Effector CD8-positive, alpha-beta T cell (primary cell): ENCODE measurements at regions not wholly inside any gene's neighbourhood (a gene's known extent, or its start where the extent isn't known, plus 50 kb on each side); places are given as distances from the start of the nearest gene placed in this dataset.

ENCODE experiments used
- DNase-seq: peaks from one replicate; lab custom pipeline; 2025; lab: John Stamatoyannopoulos, UW

GRCh38 chr22:45096256-45096907 is 67.3 kb upstream of the NUP50 start:
- DNase-seq, result peak; percentile 6

- DNase-seq, result no peak
These were observed 66.7 kb upstream of the NUP50 start for GRCh38 chr22:45097061-45097460.

DNA sequence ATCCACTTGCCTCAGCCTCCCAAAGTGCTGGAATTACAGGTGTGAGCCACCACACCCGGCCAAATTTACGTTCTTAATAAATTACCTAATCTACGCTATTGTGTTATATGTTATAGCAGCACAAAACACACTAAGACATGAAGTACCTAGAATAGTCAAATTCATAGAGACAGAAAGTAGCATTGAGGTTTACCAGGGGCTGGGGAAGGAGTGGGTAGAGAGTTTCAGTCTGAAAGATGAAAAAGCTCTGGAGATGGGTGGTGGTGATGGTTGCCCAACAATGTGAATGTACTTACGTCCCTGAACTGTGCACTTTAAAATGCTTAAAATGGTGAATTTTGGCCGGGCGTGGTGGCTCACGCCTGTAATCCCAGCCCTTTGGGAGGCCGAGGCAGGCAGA is 65.7 kb upstream of the NUP50 start:
- no peak for DNase-seq

DNA sequence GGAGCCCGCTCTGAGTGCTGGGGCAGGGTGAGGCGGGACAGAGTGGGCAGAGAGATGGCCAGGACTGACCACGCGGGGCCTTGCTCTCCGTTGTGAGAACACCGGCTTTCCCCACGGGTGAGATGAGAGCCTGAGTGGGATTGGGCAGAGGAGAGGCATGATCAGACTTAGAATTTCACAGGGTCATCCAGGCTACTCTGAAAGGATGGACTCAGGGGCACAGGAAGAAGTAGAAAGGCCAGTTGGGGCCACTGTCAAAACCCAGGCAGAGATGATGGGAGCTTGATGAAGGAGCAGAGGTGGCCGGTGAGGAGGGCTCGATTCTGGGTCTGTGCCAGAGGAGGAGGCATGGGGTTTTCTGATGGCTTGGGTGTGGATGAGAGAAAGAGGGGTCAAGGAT is 63.8 kb upstream of the NUP50 start:
- no peak for DNase-seq

DNA sequence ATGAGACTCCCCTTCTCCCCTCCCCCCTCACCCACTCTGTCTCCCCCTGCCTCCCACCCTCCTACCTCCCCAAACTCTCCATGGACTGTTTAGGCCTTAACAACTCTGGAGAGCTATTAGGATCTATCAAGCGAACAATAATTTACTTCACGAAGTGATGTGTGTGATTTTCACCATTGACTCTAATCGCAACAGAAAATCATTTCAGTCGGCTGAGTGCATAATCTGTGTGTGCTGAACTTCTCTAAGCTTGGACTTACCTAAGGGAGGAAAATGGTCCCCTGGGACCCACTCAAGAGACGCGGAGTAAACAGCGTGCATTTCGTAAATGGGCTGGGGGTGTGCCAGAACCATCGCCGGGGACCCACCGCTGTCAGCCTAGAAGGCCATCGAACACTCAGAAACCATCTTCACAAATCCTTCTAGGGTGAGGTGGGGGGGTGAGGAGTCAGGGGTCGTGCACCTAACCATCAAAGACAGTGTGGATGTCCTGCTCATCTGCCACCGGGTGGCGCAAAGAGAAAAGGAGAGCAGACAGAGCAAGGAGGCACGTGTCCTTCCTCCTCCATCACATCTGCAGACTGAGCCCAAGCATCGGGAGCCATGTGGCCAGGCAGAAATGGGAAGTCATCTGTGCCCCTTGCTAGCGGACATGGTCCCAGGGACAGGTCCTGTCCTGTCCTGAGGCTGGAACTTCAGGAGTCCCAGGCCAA is 62.1 kb upstream of the NUP50 start:
- no peak for DNase-seq

DNA sequence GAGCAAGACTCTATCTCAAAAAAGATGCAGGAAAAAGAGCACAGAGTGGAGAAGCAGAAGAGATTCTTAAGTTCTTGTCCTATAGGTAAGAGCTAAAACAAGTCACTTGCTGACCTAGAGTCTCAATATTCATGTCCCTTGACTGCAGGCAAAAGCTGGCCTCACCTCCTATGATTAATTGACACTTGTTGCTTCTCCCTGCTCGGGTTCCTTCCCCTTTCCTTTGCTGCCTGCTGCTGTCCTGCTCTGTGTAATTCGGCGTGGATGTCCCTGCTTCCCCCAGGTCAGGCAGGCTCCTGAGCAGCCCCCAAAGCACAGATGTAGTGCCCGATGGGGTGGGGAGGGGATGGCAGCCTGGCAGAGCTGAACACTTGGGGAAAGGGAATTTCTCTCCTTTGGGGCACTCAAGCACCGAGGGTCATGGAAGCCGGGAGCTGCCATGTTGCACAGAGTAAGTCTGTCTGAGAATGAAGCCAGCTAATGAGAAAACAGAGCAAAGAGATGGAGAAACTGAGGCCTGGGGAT is 60.8 kb upstream of the NUP50 start:
- DNase-seq, result no peak

DNA sequence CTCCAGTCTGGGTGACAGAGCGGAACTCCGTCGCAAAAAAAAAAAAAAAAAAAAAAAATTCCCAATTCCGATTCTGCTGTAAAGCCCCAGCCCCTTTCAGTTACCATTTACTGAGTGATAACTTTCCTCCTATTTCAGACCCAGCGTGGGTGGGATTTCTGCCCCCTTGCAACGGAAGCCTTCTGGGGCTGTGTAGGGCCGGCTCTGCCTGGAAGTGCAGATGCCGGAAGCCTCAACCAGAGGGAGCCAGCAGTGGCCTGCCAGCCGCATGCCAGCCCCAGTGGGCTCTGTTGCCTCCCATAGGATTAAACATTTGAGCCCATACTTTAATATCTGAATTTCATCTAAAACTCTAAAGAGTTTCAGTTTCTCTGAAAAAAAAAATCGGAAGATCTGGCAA is 60.0 kb upstream of the NUP50 start:
- no peak for DNase-seq

DNA sequence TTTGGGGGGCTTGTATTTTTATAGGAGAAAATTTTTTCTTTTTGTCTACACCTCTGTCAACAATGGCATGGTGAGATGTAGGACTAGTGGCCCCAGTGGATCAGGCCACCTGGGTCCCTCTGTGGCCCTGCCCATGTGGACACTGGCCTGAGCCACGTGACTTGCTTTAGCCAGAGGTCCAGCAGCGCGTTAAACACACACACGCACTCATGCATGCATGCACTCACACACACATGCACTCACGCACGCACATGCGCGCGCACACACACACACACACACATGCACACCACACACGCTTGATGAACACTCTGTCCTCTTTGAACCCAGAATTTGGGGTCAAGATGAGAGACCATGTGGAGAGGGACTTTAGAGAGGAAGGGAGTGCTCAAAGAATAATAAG is 59.4 kb upstream of the NUP50 start:
- no peak for DNase-seq

- DNase-seq, result no peak
These were observed 58.4 kb upstream of the NUP50 start for GRCh38 chr22:45105281-45105702.

DNA sequence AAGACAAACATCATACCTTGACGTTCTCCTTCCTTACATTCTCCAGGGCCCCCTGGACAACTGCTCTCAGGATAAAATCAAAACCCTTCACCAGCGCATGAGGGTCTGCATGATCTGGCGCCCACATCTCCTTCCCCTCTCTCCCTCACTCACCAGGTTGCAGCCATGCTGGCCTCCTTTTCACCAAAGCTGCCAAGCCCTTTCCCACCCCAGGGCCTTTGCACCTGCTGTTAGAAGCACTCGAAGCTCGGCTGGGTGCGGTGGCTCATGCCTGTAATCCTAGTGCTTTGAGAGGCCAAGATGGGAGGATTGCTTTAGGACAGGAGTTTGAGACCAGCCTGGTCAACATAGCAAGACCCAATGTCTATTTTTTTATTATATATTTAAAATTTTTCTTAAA is 56.1 kb upstream of the NUP50 start:
- DNase-seq, result no peak

- DNase-seq, result no peak
These were observed 51.4 kb upstream of the NUP50 start for GRCh38 chr22:45112136-45112879.
